GM23338 (cell line): ENCODE measurements at regions not wholly inside any gene's neighbourhood (a gene's known extent, or its start where the extent isn't known, plus 50 kb on each side); places are given as distances from the start of the nearest gene placed in this dataset.

Experiments used
- ATAC-seq: fragments of 200-7000 bp; cut with Tn5 transposase; 3 replicates; pipeline ENCODE4 v1.9.1; 2020
- DNase-seq: peaks from one replicate; pipeline ENCODE4 v3.0.0-alpha.2; 2015; ENCODE audit warnings: low spot score
- H2AFZ ChIP-seq: fragments of 200-600 bp; sonication (generic); 2 replicates; pipeline ENCODE4 v1.8.0; 2016; ENCODE audit warnings: antibody characterized with exemption, mild to moderate bottlenecking, moderate library complexity
- H3F3A ChIP-seq: fragments of 200-600 bp; sonication (generic); replicated peaks from 2 replicates; pipeline ENCODE4 v1.8.0; 2017; ENCODE audit warnings: antibody characterized with exemption, mixed run types, low read depth
- H3K27ac ChIP-seq: fragments of 200-600 bp; sonication (generic); 2 replicates; pipeline ENCODE4 v1.6.1; 2016; ENCODE audit warnings: low read depth
- H3K27me3 ChIP-seq: fragments of 200-600 bp; sonication (generic); 2 replicates; pipeline ENCODE4 v1.8.0; 2016; ENCODE audit warnings: mild to moderate bottlenecking, mixed run types, moderate library complexity; ENCODE audit not compliant: insufficient read depth
- H3K36me3 ChIP-seq: fragments of 200-600 bp; sonication (generic); 2 replicates; pipeline ENCODE4 v1.8.0; 2016; ENCODE audit warnings: mild to moderate bottlenecking; ENCODE audit not compliant: insufficient read depth
- H3K4me1 ChIP-seq: fragments of 200-600 bp; sonication (generic); 2 replicates; pipeline ENCODE4 v1.8.0; 2016; ENCODE audit warnings: mild to moderate bottlenecking, moderate library complexity; ENCODE audit not compliant: insufficient read depth
- H3K4me2 ChIP-seq: fragments of 200-600 bp; sonication (generic); 2 replicates; pipeline ENCODE4 v1.7.1; 2017; ENCODE audit warnings: mixed run types
- H3K4me3 ChIP-seq: fragments of 200-600 bp; sonication (generic); 2 replicates; pipeline ENCODE4 v1.6.1; 2016; ENCODE audit warnings: mixed run types
- H3K79me2 ChIP-seq: fragments of 200-600 bp; sonication (generic); replicated peaks from 2 replicates; pipeline ENCODE4 v1.8.0; 2017; ENCODE audit warnings: mild to moderate bottlenecking; ENCODE audit not compliant: insufficient read depth
- H3K9me2 ChIP-seq: fragments of 200-600 bp; sonication (generic); 2 replicates; pipeline ENCODE4 v1.8.0; 2017; ENCODE audit not compliant: insufficient read depth
- H4K20me1 ChIP-seq: fragments of 200-600 bp; sonication (generic); replicated peaks from 2 replicates; pipeline ENCODE4 v1.8.0; 2017; ENCODE audit warnings: mild to moderate bottlenecking; ENCODE audit not compliant: insufficient read depth
- H3K27ac Mint-ChIP-seq: 2 replicates; pipeline ENCODE4 v1.8.0; 2020; ENCODE audit warnings: inconsistent platforms, mild to moderate bottlenecking, moderate library complexity, mixed read lengths
- H3K27me3 Mint-ChIP-seq: 3 replicates; pipeline ENCODE4 v1.8.0; 2022; ENCODE audit warnings: low read depth, mild to moderate bottlenecking, moderate library complexity, mixed read lengths, inconsistent platforms; ENCODE audit not compliant: insufficient read depth, poor library complexity
- H3K36me3 Mint-ChIP-seq: 3 replicates; pipeline ENCODE4 v1.8.0; 2021; ENCODE audit warnings: low read depth, mild to moderate bottlenecking, inconsistent platforms, moderate library complexity, mixed read lengths
- H3K4me1 Mint-ChIP-seq: 3 replicates; pipeline ENCODE4 v1.8.0; 2020; ENCODE audit warnings: mild to moderate bottlenecking, inconsistent platforms, mixed read lengths
- H3K4me3 Mint-ChIP-seq: 3 replicates; pipeline ENCODE4 v1.8.0; 2021; ENCODE audit warnings: moderate library complexity, mild to moderate bottlenecking, inconsistent platforms, mixed read lengths
- H3K9me3 Mint-ChIP-seq: 3 replicates; pipeline ENCODE4 v1.8.0; 2020; ENCODE audit warnings: moderate library complexity, mild to moderate bottlenecking, inconsistent platforms, mixed read lengths
- CREB1 ChIP-seq: fragments of 250-450 bp; sonication (Bioruptor Pico); IDR thresholded peaks from 2 replicates; pipeline ENCODE4 v1.5.0; 2020; ENCODE audit warnings: low read depth, mild to moderate bottlenecking, moderate library complexity
- CTCF ChIP-seq, 2 experiments: fragments of 200-600 bp in 1 of 2; sonication (generic) in 1 of 2; conservative IDR thresholded peaks; 2 replicates each; pipeline versions ENCODE4 v1.5.1 to v1.6.1; 2016 to 2017; ENCODE audit warnings: antibody characterized with exemption in 2 of 2, low read depth in 2 of 2, mild to moderate bottlenecking in 2 of 2, moderate library complexity in 1 of 2
- ETS1 ChIP-seq: IDR thresholded peaks from 2 replicates; pipeline ENCODE4 v1.6.1; 2016; ENCODE audit warnings: antibody characterized with exemption
- EZH2 ChIP-seq: fragments of 200-600 bp; sonication (generic); IDR thresholded peaks from one replicate; pipeline ENCODE4 v1.8.0; 2017; ENCODE audit warnings: antibody characterized with exemption, mild to moderate bottlenecking, low read depth; ENCODE audit not compliant: unreplicated experiment
- EZH2phosphoT487 ChIP-seq: fragments of 200-600 bp; sonication (generic); IDR thresholded peaks from one replicate; pipeline ENCODE4 v1.8.1; 2018; ENCODE audit warnings: antibody characterized with exemption; ENCODE audit not compliant: unreplicated experiment
- JUNB ChIP-seq: IDR thresholded peaks from one replicate; pipeline ENCODE4 v1.6.1; 2016; ENCODE audit warnings: antibody characterized with exemption; ENCODE audit not compliant: unreplicated experiment
- NANOG ChIP-seq: IDR thresholded peaks from 2 replicates; pipeline ENCODE4 v1.6.1; 2016; ENCODE audit warnings: antibody characterized with exemption, borderline replicate concordance
- POLR2AphosphoS5 ChIP-seq: IDR thresholded peaks from 2 replicates; pipeline ENCODE4 v1.6.1; 2016; ENCODE audit warnings: antibody characterized with exemption, low read depth
- REST ChIP-seq: IDR thresholded peaks from one replicate; pipeline ENCODE4 v1.6.1; 2018; ENCODE audit warnings: antibody characterized with exemption; ENCODE audit not compliant: unreplicated experiment
- STAT1 ChIP-seq: IDR thresholded peaks from one replicate; pipeline ENCODE4 v1.6.1; 2016; ENCODE audit warnings: antibody characterized with exemption; ENCODE audit not compliant: unreplicated experiment
- ZNF114 ChIP-seq: fragments of 250-450 bp; sonication (Bioruptor Pico); IDR thresholded peaks from 2 replicates; pipeline ENCODE4 v1.5.0; 2020; ENCODE audit warnings: mild to moderate bottlenecking, moderate library complexity
- ZNF331 ChIP-seq: fragments of 250-450 bp; sonication (Bioruptor Pico); IDR thresholded peaks from 2 replicates; pipeline ENCODE4 v1.5.0; 2020; ENCODE audit warnings: low read depth, mild to moderate bottlenecking, moderate library complexity
- ZNF462 ChIP-seq: fragments of 250-450 bp; sonication (Bioruptor Pico); IDR thresholded peaks from 2 replicates; pipeline ENCODE4 v1.5.0; 2020; ENCODE audit warnings: mild to moderate bottlenecking, moderate library complexity

- Histone ChIP-seq H3K4me2 (no peak overlapping the region), H3F3A (no peaks in the 10 kb centered on the region), H3K36me3 (no peaks in the 10 kb centered on the region), H3K79me2 (no peaks in the 10 kb centered on the region), H2AFZ (no peak overlapping the region), H3K4me3 (no peak overlapping the region), H3K27me3 (no peaks in the 10 kb centered on the region), H4K20me1 (no peaks in the 10 kb centered on the region), H3K4me1 (no peaks in the 10 kb centered on the region), H3K27ac (no peak overlapping the region), H3K9me2 (no peaks in the 10 kb centered on the region)
- Mint-ChIP-seq H3K27me3 (no peaks in the 10 kb centered on the region), H3K4me1 (no peaks in the 10 kb centered on the region), H3K36me3 (no peaks in the 10 kb centered on the region), H3K27ac (no peak overlapping the region), H3K9me3 (no peaks in the 10 kb centered on the region), H3K4me3 (no peak overlapping the region)
- ATAC-seq (no peak), DNase-seq (no peak)
- TF ChIP-seq REST (no peak), EZH2 (no peak), JUNB (no peak), POLR2AphosphoS5 (no peak), EZH2phosphoT487 (no peak), ZNF462 (CRISPR knock-in tag) (no peak), NANOG (no peak), CREB1 (CRISPR knock-in tag) (no peak), STAT1 (no peak), ZNF331 (CRISPR knock-in tag) (no peak), CTCF (conservative IDR thresholded peaks at IDR 0.05; ENCODE audit: low read depth in 2 of 2) (no peak), ETS1 (no peak), ZNF114 (no peak)
Measured at GRCh38 chr4:22315628-22316027, 200.2 kb downstream of the ADGRA3 start.
